Endothelial cell of umbilical vein (primary cell): ENCODE measurements at regions not wholly inside any gene's neighbourhood (a gene's known extent, or its start where the extent isn't known, plus 50 kb on each side); places are given as distances from the start of the nearest gene placed in this dataset.

ENCODE experiments used
- BruUV-seq: library from RNA; stranded (reverse); fragments of 400-500 nt; replicated peaks from 2 replicates; lab custom pipeline; 2021; lab: Mats Ljungman, UMichigan
- CTCF ChIA-PET: fragments of 300-600, 350-600 bp; sonication (Branson Sonifier 250); formaldehyde crosslinking; loops from one replicate; lab custom pipeline; 2021; ENCODE audit warnings: antibody characterized with exemption, inconsistent platforms; lab: Charles Lee
- POLR2A ChIA-PET: fragments of 300-600, 350-600 bp; sonication (Branson Sonifier 250); formaldehyde crosslinking; loops from one replicate; lab custom pipeline; 2021; ENCODE audit warnings: antibody characterized with exemption, inconsistent platforms; lab: Charles Lee
- DNase-seq: peaks from one replicate; pipeline ENCODE4 v3.0.0-alpha.2; 2011; ENCODE audit warnings: low read depth, low spot score
- FAIRE-seq: peaks from 2 replicates; lab custom pipeline; 2011; peaks lifted over from hg19 to GRCh38; lab: Jason Lieb, UNC
- H2AFZ ChIP-seq: 2 replicates; pipeline ENCODE4 v1.6.0; 2012; ENCODE audit warnings: low read depth, low read length, control low read depth, inconsistent platforms
- H3K27ac ChIP-seq: 2 replicates; pipeline ENCODE4 v1.5.1; 2011; ENCODE audit warnings: low read depth, mild to moderate bottlenecking, control low read depth, low read length, moderate library complexity; ENCODE audit not compliant: insufficient read depth
- H3K27me3 ChIP-seq, 2 experiments: 2 replicates each; pipeline versions ENCODE4 v1.6.0 to v1.6.1; 2011; ENCODE audit warnings: low read length in 2 of 2, mixed read lengths in 1 of 2; ENCODE audit not compliant: control insufficient read depth in 2 of 2, insufficient read depth in 2 of 2
- H3K36me3 ChIP-seq, 2 experiments: 2 replicates in 1 of 2; 3 replicates in 1 of 2; pipeline ENCODE4 v1.5.1; 2011; ENCODE audit warnings: low read length in 2 of 2, mild to moderate bottlenecking in 1 of 2, moderate library complexity in 1 of 2; ENCODE audit not compliant: control insufficient read depth in 2 of 2, insufficient read depth in 2 of 2; ENCODE audit errors: extremely low read depth in 1 of 2
- H3K4me1 ChIP-seq: 3 replicates; pipeline ENCODE4 v1.5.1; 2011; ENCODE audit warnings: mild to moderate bottlenecking, low read length; ENCODE audit not compliant: control insufficient read depth, insufficient read depth; ENCODE audit errors: extremely low read depth
- H3K4me2 ChIP-seq: 2 replicates; pipeline ENCODE4 v1.6.1; 2011; ENCODE audit warnings: low read length, control low read depth, mixed read lengths; ENCODE audit not compliant: insufficient read depth
- H3K4me3 ChIP-seq, 3 experiments: fragments of 200-600 bp in 1 of 3; sonication (generic), shearing (Covaris generic) in 1 of 3; replicated peaks in 1 of 3; 2 replicates each; pipeline ENCODE4 v1.5.1; 2011 to 2016; ENCODE audit warnings: control low read depth in 3 of 3, low read length in 3 of 3, mild to moderate bottlenecking in 2 of 3, inconsistent platforms in 1 of 3, low read depth in 1 of 3, moderate library complexity in 1 of 3; ENCODE audit not compliant: insufficient read depth in 1 of 3
- H3K79me2 ChIP-seq: 2 replicates; pipeline ENCODE4 v1.6.0; 2012; ENCODE audit warnings: low read length, inconsistent platforms; ENCODE audit not compliant: control insufficient read depth, insufficient read depth
- H3K9ac ChIP-seq: replicated peaks from 2 replicates; pipeline ENCODE3; 2011; ENCODE audit warnings: low read length, control low read depth; ENCODE audit not compliant: insufficient read depth; ENCODE audit errors: extremely low read depth
- H3K9me1 ChIP-seq: replicated peaks from 3 replicates; pipeline ENCODE4 v1.6.0; 2011; ENCODE audit warnings: mild to moderate bottlenecking, low read length; ENCODE audit not compliant: control insufficient read depth, insufficient read depth; ENCODE audit errors: extremely low read depth
- H3K9me3 ChIP-seq: replicated peaks from 2 replicates; pipeline ENCODE4 v1.5.1; 2012; ENCODE audit warnings: low read length, inconsistent platforms; ENCODE audit not compliant: control insufficient read depth, insufficient read depth
- H4K20me1 ChIP-seq: replicated peaks from 2 replicates; pipeline ENCODE3; 2011; ENCODE audit warnings: mild to moderate bottlenecking, low read length; ENCODE audit not compliant: control insufficient read depth, insufficient read depth; ENCODE audit errors: extremely low read depth
- EZH2 ChIP-seq: IDR thresholded peaks from 2 replicates; pipeline ENCODE4 v1.6.1; 2012; ENCODE audit warnings: borderline replicate concordance, low read depth, mild to moderate bottlenecking, moderate library complexity, low read length, inconsistent platforms; ENCODE audit not compliant: severe bottlenecking
- FOS ChIP-seq: IDR thresholded peaks from 2 replicates; pipeline ENCODE4 v1.6.1; 2011; ENCODE audit warnings: mild to moderate bottlenecking, low read length, moderate library complexity, borderline replicate concordance; ENCODE audit not compliant: insufficient read depth
- GATA2 ChIP-seq: IDR thresholded peaks from 2 replicates; pipeline ENCODE4 v1.7.0; 2011; ENCODE audit warnings: low read depth, mild to moderate bottlenecking, moderate library complexity, mixed read lengths, low read length; ENCODE audit not compliant: insufficient read length, insufficient read depth
- JUN ChIP-seq: IDR thresholded peaks from 2 replicates; pipeline ENCODE4 v1.6.1; 2011; ENCODE audit warnings: borderline replicate concordance, low read depth; ENCODE audit not compliant: insufficient read length, insufficient read depth
- MYC ChIP-seq: IDR thresholded peaks from one replicate; pipeline ENCODE4 v1.6.1; 2011; ENCODE audit warnings: mild to moderate bottlenecking, low read depth, low read length
- POLR2A ChIP-seq: IDR thresholded peaks from 2 replicates; pipeline ENCODE4 v1.6.1; 2012; ENCODE audit warnings: low read depth, mild to moderate bottlenecking, control low read depth, low read length
- POLR2AphosphoS5 ChIP-seq: IDR thresholded peaks from 2 replicates; pipeline ENCODE4 v1.6.1; 2012; ENCODE audit warnings: low read depth, mild to moderate bottlenecking, control low read depth, low read length, moderate library complexity; ENCODE audit not compliant: insufficient read depth
- dilution Hi-C: fragments of 300-500 bp; cut with MboI; formaldehyde crosslinking; loops from one replicate; pipeline ENCODE4 v1.15.0; 2019; ENCODE audit warnings: low sequenced_read_pairs; ENCODE audit not compliant: extremely low pct_ligation_motif_present
- intact Hi-C: fragments of 100-400 bp; cut with micrococcal nuclease; formaldehyde crosslinking; loops from one replicate; pipeline ENCODE4 v1.10.0; 2022
- TF ChIP-seq, protein P1 (sequence below): IDR thresholded peaks from 2 replicates; pipeline ENCODE4 v1.6.1; 2011; ENCODE audit not compliant: insufficient read depth, insufficient read length
- TF ChIP-seq, protein P2 (sequence below), 2 donors: IDR thresholded peaks; 1 replicate in 1 of 2; 2 replicates in 1 of 2; pipeline ENCODE4 v1.5.1; 2011; ENCODE audit warnings: low read length in 2 of 2, mild to moderate bottlenecking in 2 of 2, moderate library complexity in 2 of 2, control low read depth in 1 of 2, inconsistent platforms in 1 of 2, low read depth in 1 of 2; ENCODE audit not compliant: insufficient read depth in 1 of 2; ENCODE audit errors: extremely low read depth in 1 of 2

DNA sequence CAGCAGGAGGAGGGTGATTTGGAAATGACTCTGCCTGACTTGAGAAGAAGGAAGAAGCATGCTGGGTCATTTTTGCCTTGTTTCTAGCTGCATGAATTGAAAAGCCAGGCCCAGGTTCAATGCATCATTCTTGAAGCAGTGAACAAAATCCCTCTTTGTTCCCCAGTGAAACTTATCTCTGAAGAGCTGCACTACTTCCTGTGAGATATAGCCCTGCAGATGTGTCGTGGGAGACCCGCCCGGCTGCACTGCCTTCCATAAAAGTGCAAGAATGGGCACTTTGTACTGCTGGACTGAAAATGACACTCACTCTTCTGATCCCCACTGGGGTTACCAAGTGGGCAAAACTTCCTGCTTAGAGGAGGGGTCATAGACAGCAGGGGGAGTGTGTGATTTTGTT is 249.2 kb upstream of the NFIA start:
- H3K4me1 ChIP-seq = no peaks in the 10 kb centered on the region
- BruUV-seq = no TSS peak
- CTCF ChIA-PET = interaction anchor here (2.2 to 3.9 kb wide), 2 partner anchors 552 to 862 kb away, joined by 5 to 12 read pairs; no protein-coding TSS in a partner anchor
- H3K4me3 ChIP-seq = no peak overlapping the region
- H3K9me3 ChIP-seq = no peaks in the 10 kb centered on the region
- H3K27ac ChIP-seq = no peak overlapping the region
- no peaks in the 10 kb centered on the region for H3K36me3 ChIP-seq
- intact Hi-C loops = no loop called here
- H3K27me3 ChIP-seq = no peaks in the 10 kb centered on the region
- dilution Hi-C loops = no loop called here
- H4K20me1 ChIP-seq = no peaks in the 10 kb centered on the region
- DNase-seq = no peak
- TF ChIP-seq, protein P1, sequence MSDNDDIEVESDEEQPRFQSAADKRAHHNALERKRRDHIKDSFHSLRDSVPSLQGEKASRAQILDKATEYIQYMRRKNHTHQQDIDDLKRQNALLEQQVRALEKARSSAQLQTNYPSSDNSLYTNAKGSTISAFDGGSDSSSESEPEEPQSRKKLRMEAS = no peak
- TF ChIP-seq POLR2A (no peak), POLR2AphosphoS5 (no peak), MYC (no peak), EZH2 (no peak), FOS (no peak), JUN (no peak), GATA2 (no peak)
- TF ChIP-seq, protein P2, sequence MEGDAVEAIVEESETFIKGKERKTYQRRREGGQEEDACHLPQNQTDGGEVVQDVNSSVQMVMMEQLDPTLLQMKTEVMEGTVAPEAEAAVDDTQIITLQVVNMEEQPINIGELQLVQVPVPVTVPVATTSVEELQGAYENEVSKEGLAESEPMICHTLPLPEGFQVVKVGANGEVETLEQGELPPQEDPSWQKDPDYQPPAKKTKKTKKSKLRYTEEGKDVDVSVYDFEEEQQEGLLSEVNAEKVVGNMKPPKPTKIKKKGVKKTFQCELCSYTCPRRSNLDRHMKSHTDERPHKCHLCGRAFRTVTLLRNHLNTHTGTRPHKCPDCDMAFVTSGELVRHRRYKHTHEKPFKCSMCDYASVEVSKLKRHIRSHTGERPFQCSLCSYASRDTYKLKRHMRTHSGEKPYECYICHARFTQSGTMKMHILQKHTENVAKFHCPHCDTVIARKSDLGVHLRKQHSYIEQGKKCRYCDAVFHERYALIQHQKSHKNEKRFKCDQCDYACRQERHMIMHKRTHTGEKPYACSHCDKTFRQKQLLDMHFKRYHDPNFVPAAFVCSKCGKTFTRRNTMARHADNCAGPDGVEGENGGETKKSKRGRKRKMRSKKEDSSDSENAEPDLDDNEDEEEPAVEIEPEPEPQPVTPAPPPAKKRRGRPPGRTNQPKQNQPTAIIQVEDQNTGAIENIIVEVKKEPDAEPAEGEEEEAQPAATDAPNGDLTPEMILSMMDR (IDR thresholded peaks at IDR 0.05; ENCODE audit: extremely low read depth in 1 of 2, insufficient read depth in 1 of 2, low read depth in 1 of 2, low read length in 2 of 2) = no peak
- FAIRE-seq = no peak
- POLR2A ChIA-PET = no interaction called here
- H3K9me1 ChIP-seq = no peaks in the 10 kb centered on the region
- H3K79me2 ChIP-seq = no peaks in the 10 kb centered on the region
- no peak overlapping the region for H3K4me2 ChIP-seq
- peak overlapping the region; percentile 24 for H2AFZ ChIP-seq
- H3K9ac ChIP-seq = no peak overlapping the region
